ENCODE measurements at regions not wholly inside any gene's neighbourhood (a gene's known extent, or its start where the extent isn't known, plus 50 kb on each side); places are given as distances from the start of the nearest gene placed in this dataset.

- POLR2A ChIA-PET: no interaction called here
- CTCF ChIA-PET: interaction anchor here (1.2 kb wide), 1 partner anchor 124 kb away, joined by 3 read pairs; no protein-coding TSS in a partner anchor
- DNase-seq (ENCODE audit: extremely low spot score): no peak
- TF ChIP-seq, protein P1, sequence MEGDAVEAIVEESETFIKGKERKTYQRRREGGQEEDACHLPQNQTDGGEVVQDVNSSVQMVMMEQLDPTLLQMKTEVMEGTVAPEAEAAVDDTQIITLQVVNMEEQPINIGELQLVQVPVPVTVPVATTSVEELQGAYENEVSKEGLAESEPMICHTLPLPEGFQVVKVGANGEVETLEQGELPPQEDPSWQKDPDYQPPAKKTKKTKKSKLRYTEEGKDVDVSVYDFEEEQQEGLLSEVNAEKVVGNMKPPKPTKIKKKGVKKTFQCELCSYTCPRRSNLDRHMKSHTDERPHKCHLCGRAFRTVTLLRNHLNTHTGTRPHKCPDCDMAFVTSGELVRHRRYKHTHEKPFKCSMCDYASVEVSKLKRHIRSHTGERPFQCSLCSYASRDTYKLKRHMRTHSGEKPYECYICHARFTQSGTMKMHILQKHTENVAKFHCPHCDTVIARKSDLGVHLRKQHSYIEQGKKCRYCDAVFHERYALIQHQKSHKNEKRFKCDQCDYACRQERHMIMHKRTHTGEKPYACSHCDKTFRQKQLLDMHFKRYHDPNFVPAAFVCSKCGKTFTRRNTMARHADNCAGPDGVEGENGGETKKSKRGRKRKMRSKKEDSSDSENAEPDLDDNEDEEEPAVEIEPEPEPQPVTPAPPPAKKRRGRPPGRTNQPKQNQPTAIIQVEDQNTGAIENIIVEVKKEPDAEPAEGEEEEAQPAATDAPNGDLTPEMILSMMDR (IDR thresholded peaks at IDR 0.05; ENCODE audit: control extremely low read depth, extremely low read depth, low read depth, missing control alignments): no peak
These were observed 81.2 kb upstream of the RANBP3L start for GRCh38 chr5:36382890-36383289.

GRCh38 chr5:36383942-36384341 is 82.2 kb upstream of the RANBP3L start:
- ChIA-PET CTCF (no interaction called here), POLR2A (no interaction called here)
- TF ChIP-seq, protein P1 (IDR thresholded peaks at IDR 0.05; ENCODE audit: control extremely low read depth, extremely low read depth, low read depth, missing control alignments): no peak
- no peak for DNase-seq (ENCODE audit: extremely low spot score)

- TF ChIP-seq, protein P1 (IDR thresholded peaks at IDR 0.05; ENCODE audit: control extremely low read depth, extremely low read depth, low read depth, missing control alignments): no peak
- no peak for DNase-seq (ENCODE audit: extremely low spot score)
- ChIA-PET CTCF (no interaction called here), POLR2A (no interaction called here)
These were observed 83.1 kb upstream of the RANBP3L start for GRCh38 chr5:36384845-36385244.

GRCh38 chr5:36385495-36385894 is 83.8 kb upstream of the RANBP3L start:
- POLR2A ChIA-PET: no interaction called here
- TF ChIP-seq, protein P1 (IDR thresholded peaks at IDR 0.05; ENCODE audit: control extremely low read depth, extremely low read depth, low read depth, missing control alignments): no peak
- CTCF ChIA-PET: interaction anchor here (1.4 kb wide), 1 partner anchor 8 kb away, joined by 4 read pairs; no protein-coding TSS in a partner anchor
- DNase-seq (ENCODE audit: extremely low spot score): no peak

GRCh38 chr5:36388288-36388687 is 86.6 kb upstream of the RANBP3L start:
- POLR2A ChIA-PET: no interaction called here
- TF ChIP-seq, protein P1 (IDR thresholded peaks at IDR 0.05; ENCODE audit: control extremely low read depth, extremely low read depth, low read depth, missing control alignments): no peak
- no peak for DNase-seq (ENCODE audit: extremely low spot score)
- CTCF ChIA-PET: interaction anchor here (1.1 to 2.3 kb wide), 7 partner anchors 11 to 309 kb away, joined by 3 to 10 read pairs (median 5); partner anchors contain the start of gene NADK2

DNA sequence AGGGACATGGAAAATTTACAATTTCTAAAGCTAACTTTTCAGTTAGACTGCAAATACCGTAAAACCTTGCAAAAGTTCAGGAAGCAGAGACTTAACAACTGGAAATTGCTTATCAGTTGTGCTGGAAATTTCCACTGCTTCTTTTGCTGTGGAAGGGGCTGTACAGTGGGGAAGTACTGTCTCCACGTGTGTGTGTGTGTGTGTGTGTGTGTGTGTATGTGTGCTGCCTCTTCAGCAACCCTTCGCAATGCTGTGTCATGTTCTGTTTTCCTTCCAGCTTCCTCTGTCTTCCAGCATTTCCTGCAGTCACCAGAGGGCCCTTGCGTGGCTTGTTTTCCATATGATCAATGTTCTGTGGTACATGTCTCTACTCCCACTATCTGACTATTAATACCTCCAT is 87.5 kb upstream of the RANBP3L start:
- ChIA-PET POLR2A (no interaction called here), CTCF (interaction anchor here (1.1 to 2.3 kb wide), 6 partner anchors 10 to 310 kb away, joined by 3 to 10 read pairs (median 5); partner anchors contain the start of gene NADK2)
- TF ChIP-seq, protein P1 (IDR thresholded peaks at IDR 0.05; ENCODE audit: control extremely low read depth, extremely low read depth, low read depth, missing control alignments): no peak
- DNase-seq (ENCODE audit: extremely low spot score): no peak
